WTC11 (cell line): ENCODE measurements at regions not wholly inside any gene's neighbourhood (a gene's known extent, or its start where the extent isn't known, plus 50 kb on each side); places are given as distances from the start of the nearest gene placed in this dataset.

Experiments used
- ATAC-seq: fragments of 200-7000 bp; cut with Tn5 transposase; 2 replicates; pipeline ENCODE4 v1.10.0; 2021; ENCODE audit warnings: mild to moderate bottlenecking, moderate library complexity
- CTCF ChIA-PET: fragments of 300-600 bp; sonication (Branson Sonifier 250); formaldehyde crosslinking; loops from one replicate; lab custom pipeline; 2021; ENCODE audit warnings: antibody characterized with exemption; lab: Charles Lee
- POLR2A ChIA-PET: fragments of 350-600 bp; sonication (Branson Sonifier 250); formaldehyde crosslinking; loops from one replicate; lab custom pipeline; 2021; ENCODE audit warnings: antibody characterized with exemption; lab: Charles Lee
- DNase-seq: peaks from one replicate; pipeline ENCODE4 v3.0.0; 2021; ENCODE audit warnings: low spot score
- H3K27ac Mint-ChIP-seq: 2 replicates; pipeline ENCODE4 v1.8.0; 2021; ENCODE audit warnings: mixed read lengths
- H3K27me3 Mint-ChIP-seq: 2 replicates; pipeline ENCODE4 v1.8.0; 2021; ENCODE audit warnings: low read depth, mild to moderate bottlenecking, moderate library complexity, mixed read lengths
- H3K36me3 Mint-ChIP-seq: 2 replicates; pipeline ENCODE4 v1.8.0; 2021; ENCODE audit warnings: mixed read lengths
- H3K4me1 Mint-ChIP-seq: 2 replicates; pipeline ENCODE4 v1.8.0; 2022; ENCODE audit warnings: mixed read lengths
- H3K4me3 Mint-ChIP-seq: 2 replicates; pipeline ENCODE4 v1.8.0; 2021; ENCODE audit warnings: mild to moderate bottlenecking, moderate library complexity, mixed read lengths
- H3K9me3 Mint-ChIP-seq: 2 replicates; pipeline ENCODE4 v1.8.0; 2021; ENCODE audit warnings: mixed read lengths
- E2F5 ChIP-seq: sonication (generic); formaldehyde crosslinking; IDR thresholded peaks from 2 replicates; pipeline ENCODE4 v1.8.1; 2022; ENCODE audit warnings: mild to moderate bottlenecking, moderate library complexity, missing genetic modification reagents
- ELF4 ChIP-seq: sonication (generic); formaldehyde crosslinking; IDR thresholded peaks from 2 replicates; pipeline ENCODE4 v1.8.1; 2022; ENCODE audit warnings: low read depth, mild to moderate bottlenecking, moderate library complexity, missing genetic modification reagents
- EMX1 ChIP-seq: fragments of 250-450 bp; sonication (Bioruptor Pico); IDR thresholded peaks from 2 replicates; pipeline ENCODE4 v1.8.0; 2021; ENCODE audit warnings: mild to moderate bottlenecking
- ERG ChIP-seq: fragments of 250-450 bp; sonication (Bioruptor Pico); IDR thresholded peaks from 2 replicates; pipeline ENCODE4 v1.8.0; 2021; ENCODE audit warnings: mild to moderate bottlenecking
- FOXK1 ChIP-seq: sonication (generic); formaldehyde crosslinking; IDR thresholded peaks from 2 replicates; pipeline ENCODE4 v1.8.0; 2022; ENCODE audit warnings: mild to moderate bottlenecking, moderate library complexity, missing genetic modification reagents
- GABPB1 ChIP-seq: sonication (generic); formaldehyde crosslinking; IDR thresholded peaks from 2 replicates; pipeline ENCODE4 v1.8.1; 2023; ENCODE audit warnings: mild to moderate bottlenecking, missing genetic modification reagents
- GTF2I ChIP-seq: fragments of 250-450 bp; sonication (Bioruptor Pico); conservative IDR thresholded peaks from 2 replicates; pipeline ENCODE4 v1.4.0; 2021; ENCODE audit warnings: mild to moderate bottlenecking
- HMGXB4 ChIP-seq: sonication (generic); formaldehyde crosslinking; IDR thresholded peaks from 2 replicates; pipeline ENCODE4 v1.8.1; 2023; ENCODE audit warnings: mild to moderate bottlenecking, moderate library complexity, missing genetic modification reagents
- IRF2 ChIP-seq: sonication (generic); formaldehyde crosslinking; IDR thresholded peaks from 2 replicates; pipeline ENCODE4 v1.8.0; 2022; ENCODE audit warnings: low read depth, missing genetic modification reagents, borderline replicate concordance
- TP53 ChIP-seq: sonication (generic); formaldehyde crosslinking; IDR thresholded peaks from 2 replicates; pipeline ENCODE4 v1.8.1; 2023; ENCODE audit warnings: mild to moderate bottlenecking, missing genetic modification reagents
- ZMAT4 ChIP-seq: fragments of 250-450 bp; sonication (Bioruptor Pico); IDR thresholded peaks from 2 replicates; pipeline ENCODE4 v1.9.0; 2021; ENCODE audit warnings: mild to moderate bottlenecking
- ZNF138 ChIP-seq: sonication (generic); formaldehyde crosslinking; conservative IDR thresholded peaks from 2 replicates; pipeline ENCODE4 v1.8.1; 2022; ENCODE audit warnings: mild to moderate bottlenecking, moderate library complexity, missing genetic modification reagents
- ZNF219 ChIP-seq: sonication (generic); formaldehyde crosslinking; IDR thresholded peaks from 2 replicates; pipeline ENCODE4 v1.8.0; 2023; ENCODE audit warnings: missing genetic modification reagents, mild to moderate bottlenecking, borderline replicate concordance
- ZNF232 ChIP-seq: sonication (generic); formaldehyde crosslinking; IDR thresholded peaks from 2 replicates; pipeline ENCODE4 v1.8.0; 2022; ENCODE audit warnings: mild to moderate bottlenecking, missing genetic modification reagents
- ZNF416 ChIP-seq: fragments of 250-450 bp; sonication (Bioruptor Pico); IDR thresholded peaks from 2 replicates; pipeline ENCODE4 v1.9.0; 2021; ENCODE audit warnings: mild to moderate bottlenecking, inconsistent platforms
- TF ChIP-seq, protein P1 (sequence below): sonication (generic); formaldehyde crosslinking; IDR thresholded peaks from 2 replicates; pipeline ENCODE4 v1.8.0; 2023; ENCODE audit warnings: missing genetic modification reagents, mild to moderate bottlenecking, borderline replicate concordance
- TF ChIP-seq, protein P2 (sequence below): fragments of 250-450 bp; sonication (Bioruptor Pico); IDR thresholded peaks from 2 replicates; pipeline ENCODE4 v1.9.0; 2021; ENCODE audit warnings: moderate library complexity, mild to moderate bottlenecking, inconsistent platforms, borderline replicate concordance

GRCh38 chr14:66092748-66093147, 393.4 kb upstream of the CCDC196 start:
- ATAC-seq (no peak), DNase-seq (no peak)
- Mint-ChIP-seq H3K4me3 (no peak overlapping the region), H3K36me3 (no peaks in the 10 kb centered on the region), H3K27me3 (no peaks in the 10 kb centered on the region), H3K4me1 (peaks cover 16% of the 10 kb centered on the region)
- ChIA-PET POLR2A (no interaction called here), CTCF (no interaction called here)
- no peak for TF ChIP-seq IRF2 (CRISPR knock-in tag)
- no peak for TF ChIP-seq ERG (CRISPR knock-in tag)
- TF ChIP-seq ZNF138: no peak
- TF ChIP-seq E2F5 (CRISPR knock-in tag): no peak
- no peak for TF ChIP-seq GTF2I (CRISPR knock-in tag)
- TF ChIP-seq ZMAT4 (CRISPR knock-in tag): no peak
- no peak for TF ChIP-seq HMGXB4
- TF ChIP-seq ELF4: no peak
- TF ChIP-seq, all 79 proteins: peak for 0
- no peaks in the 10 kb centered on the region for H3K9me3 Mint-ChIP-seq
- no peak overlapping the region for H3K27ac Mint-ChIP-seq

- ATAC-seq: no peak
- DNase-seq: no peak
- Mint-ChIP-seq H3K4me3 (no peak overlapping the region), H3K9me3 (peaks cover 5% of the 10 kb centered on the region; the same call in 1 of the 2 replicates), H3K27ac (no peak overlapping the region), H3K36me3 (no peaks in the 10 kb centered on the region), H3K4me1 (peaks cover 22% of the 10 kb centered on the region), H3K27me3 (no peaks in the 10 kb centered on the region)
- POLR2A ChIA-PET: no interaction called here
- TF ChIP-seq ZMAT4 (CRISPR knock-in tag) (no peak), EMX1 (CRISPR knock-in tag) (no peak), ZNF219 (CRISPR knock-in tag) (no peak), GABPB1 (CRISPR knock-in tag) (no peak), ERG (CRISPR knock-in tag) (no peak), TP53 (CRISPR knock-in tag) (no peak), ZNF232 (CRISPR knock-in tag) (no peak)
- CTCF ChIA-PET: no interaction called here
Measured at GRCh38 chr14:66094001-66094727, 392.0 kb upstream of the CCDC196 start.

- ATAC-seq (no peak), DNase-seq (no peak)
- POLR2A ChIA-PET: no interaction called here
- Mint-ChIP-seq H3K9me3 (peaks cover 5% of the 10 kb centered on the region; the same call in 1 of the 2 replicates), H3K4me1 (peaks cover 34% of the 10 kb centered on the region), H3K36me3 (no peaks in the 10 kb centered on the region), H3K4me3 (no peak overlapping the region), H3K27ac (no peak overlapping the region), H3K27me3 (no peaks in the 10 kb centered on the region)
- CTCF ChIA-PET: no interaction called here
- TF ChIP-seq EMX1 (CRISPR knock-in tag): no peak
- TF ChIP-seq, protein P1, sequence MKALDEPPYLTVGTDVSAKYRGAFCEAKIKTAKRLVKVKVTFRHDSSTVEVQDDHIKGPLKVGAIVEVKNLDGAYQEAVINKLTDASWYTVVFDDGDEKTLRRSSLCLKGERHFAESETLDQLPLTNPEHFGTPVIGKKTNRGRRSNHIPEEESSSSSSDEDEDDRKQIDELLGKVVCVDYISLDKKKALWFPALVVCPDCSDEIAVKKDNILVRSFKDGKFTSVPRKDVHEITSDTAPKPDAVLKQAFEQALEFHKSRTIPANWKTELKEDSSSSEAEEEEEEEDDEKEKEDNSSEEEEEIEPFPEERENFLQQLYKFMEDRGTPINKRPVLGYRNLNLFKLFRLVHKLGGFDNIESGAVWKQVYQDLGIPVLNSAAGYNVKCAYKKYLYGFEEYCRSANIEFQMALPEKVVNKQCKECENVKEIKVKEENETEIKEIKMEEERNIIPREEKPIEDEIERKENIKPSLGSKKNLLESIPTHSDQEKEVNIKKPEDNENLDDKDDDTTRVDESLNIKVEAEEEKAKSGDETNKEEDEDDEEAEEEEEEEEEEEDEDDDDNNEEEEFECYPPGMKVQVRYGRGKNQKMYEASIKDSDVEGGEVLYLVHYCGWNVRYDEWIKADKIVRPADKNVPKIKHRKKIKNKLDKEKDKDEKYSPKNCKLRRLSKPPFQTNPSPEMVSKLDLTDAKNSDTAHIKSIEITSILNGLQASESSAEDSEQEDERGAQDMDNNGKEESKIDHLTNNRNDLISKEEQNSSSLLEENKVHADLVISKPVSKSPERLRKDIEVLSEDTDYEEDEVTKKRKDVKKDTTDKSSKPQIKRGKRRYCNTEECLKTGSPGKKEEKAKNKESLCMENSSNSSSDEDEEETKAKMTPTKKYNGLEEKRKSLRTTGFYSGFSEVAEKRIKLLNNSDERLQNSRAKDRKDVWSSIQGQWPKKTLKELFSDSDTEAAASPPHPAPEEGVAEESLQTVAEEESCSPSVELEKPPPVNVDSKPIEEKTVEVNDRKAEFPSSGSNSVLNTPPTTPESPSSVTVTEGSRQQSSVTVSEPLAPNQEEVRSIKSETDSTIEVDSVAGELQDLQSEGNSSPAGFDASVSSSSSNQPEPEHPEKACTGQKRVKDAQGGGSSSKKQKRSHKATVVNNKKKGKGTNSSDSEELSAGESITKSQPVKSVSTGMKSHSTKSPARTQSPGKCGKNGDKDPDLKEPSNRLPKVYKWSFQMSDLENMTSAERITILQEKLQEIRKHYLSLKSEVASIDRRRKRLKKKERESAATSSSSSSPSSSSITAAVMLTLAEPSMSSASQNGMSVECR (CRISPR knock-in tag): no peak
- TF ChIP-seq, protein P2, sequence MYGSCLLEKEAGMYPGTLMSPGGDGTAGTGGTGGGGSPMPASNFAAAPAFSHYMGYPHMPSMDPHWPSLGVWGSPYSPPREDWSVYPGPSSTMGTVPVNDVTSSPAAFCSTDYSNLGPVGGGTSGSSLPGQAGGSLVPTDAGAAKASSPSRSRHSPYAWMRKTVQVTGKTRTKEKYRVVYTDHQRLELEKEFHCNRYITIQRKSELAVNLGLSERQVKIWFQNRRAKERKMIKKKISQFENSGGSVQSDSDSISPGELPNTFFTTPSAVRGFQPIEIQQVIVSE (CRISPR knock-in tag): no peak
- TF ChIP-seq FOXK1 (CRISPR knock-in tag): no peak
- no peak for TF ChIP-seq ZNF416 (CRISPR knock-in tag)
Measured at GRCh38 chr14:66099451-66099850, 386.7 kb upstream of the CCDC196 start.
